Endothelial cell of umbilical vein (primary cell): ENCODE measurements at regions not wholly inside any gene's neighbourhood (a gene's known extent, or its start where the extent isn't known, plus 50 kb on each side); places are given as distances from the start of the nearest gene placed in this dataset.

ENCODE experiments used
- BruUV-seq: library from RNA; stranded (reverse); fragments of 400-500 nt; replicated peaks from 2 replicates; lab custom pipeline; 2021; lab: Mats Ljungman, UMichigan
- CTCF ChIA-PET: fragments of 300-600, 350-600 bp; sonication (Branson Sonifier 250); formaldehyde crosslinking; loops from one replicate; lab custom pipeline; 2021; ENCODE audit warnings: antibody characterized with exemption, inconsistent platforms; lab: Charles Lee
- POLR2A ChIA-PET: fragments of 300-600, 350-600 bp; sonication (Branson Sonifier 250); formaldehyde crosslinking; loops from one replicate; lab custom pipeline; 2021; ENCODE audit warnings: antibody characterized with exemption, inconsistent platforms; lab: Charles Lee
- DNase-seq: peaks from one replicate; pipeline ENCODE4 v3.0.0-alpha.2; 2011; ENCODE audit warnings: low read depth, low spot score
- FAIRE-seq: peaks from 2 replicates; lab custom pipeline; 2011; peaks lifted over from hg19 to GRCh38; lab: Jason Lieb, UNC
- H2AFZ ChIP-seq: 2 replicates; pipeline ENCODE4 v1.6.0; 2012; ENCODE audit warnings: low read depth, low read length, control low read depth, inconsistent platforms
- H3K27ac ChIP-seq: 2 replicates; pipeline ENCODE4 v1.5.1; 2011; ENCODE audit warnings: low read depth, mild to moderate bottlenecking, control low read depth, low read length, moderate library complexity; ENCODE audit not compliant: insufficient read depth
- H3K27me3 ChIP-seq, 2 experiments: 2 replicates each; pipeline versions ENCODE4 v1.6.0 to v1.6.1; 2011; ENCODE audit warnings: low read length in 2 of 2, mixed read lengths in 1 of 2; ENCODE audit not compliant: control insufficient read depth in 2 of 2, insufficient read depth in 2 of 2
- H3K36me3 ChIP-seq, 2 experiments: 2 replicates in 1 of 2; 3 replicates in 1 of 2; pipeline ENCODE4 v1.5.1; 2011; ENCODE audit warnings: low read length in 2 of 2, mild to moderate bottlenecking in 1 of 2, moderate library complexity in 1 of 2; ENCODE audit not compliant: control insufficient read depth in 2 of 2, insufficient read depth in 2 of 2; ENCODE audit errors: extremely low read depth in 1 of 2
- H3K4me1 ChIP-seq: 3 replicates; pipeline ENCODE4 v1.5.1; 2011; ENCODE audit warnings: mild to moderate bottlenecking, low read length; ENCODE audit not compliant: control insufficient read depth, insufficient read depth; ENCODE audit errors: extremely low read depth
- H3K4me2 ChIP-seq: 2 replicates; pipeline ENCODE4 v1.6.1; 2011; ENCODE audit warnings: low read length, control low read depth, mixed read lengths; ENCODE audit not compliant: insufficient read depth
- H3K4me3 ChIP-seq, 3 experiments: fragments of 200-600 bp in 1 of 3; sonication (generic), shearing (Covaris generic) in 1 of 3; replicated peaks in 1 of 3; 2 replicates each; pipeline ENCODE4 v1.5.1; 2011 to 2016; ENCODE audit warnings: control low read depth in 3 of 3, low read length in 3 of 3, mild to moderate bottlenecking in 2 of 3, inconsistent platforms in 1 of 3, low read depth in 1 of 3, moderate library complexity in 1 of 3; ENCODE audit not compliant: insufficient read depth in 1 of 3
- H3K79me2 ChIP-seq: 2 replicates; pipeline ENCODE4 v1.6.0; 2012; ENCODE audit warnings: low read length, inconsistent platforms; ENCODE audit not compliant: control insufficient read depth, insufficient read depth
- H3K9ac ChIP-seq: replicated peaks from 2 replicates; pipeline ENCODE3; 2011; ENCODE audit warnings: low read length, control low read depth; ENCODE audit not compliant: insufficient read depth; ENCODE audit errors: extremely low read depth
- H3K9me1 ChIP-seq: replicated peaks from 3 replicates; pipeline ENCODE4 v1.6.0; 2011; ENCODE audit warnings: mild to moderate bottlenecking, low read length; ENCODE audit not compliant: control insufficient read depth, insufficient read depth; ENCODE audit errors: extremely low read depth
- H3K9me3 ChIP-seq: replicated peaks from 2 replicates; pipeline ENCODE4 v1.5.1; 2012; ENCODE audit warnings: low read length, inconsistent platforms; ENCODE audit not compliant: control insufficient read depth, insufficient read depth
- H4K20me1 ChIP-seq: replicated peaks from 2 replicates; pipeline ENCODE3; 2011; ENCODE audit warnings: mild to moderate bottlenecking, low read length; ENCODE audit not compliant: control insufficient read depth, insufficient read depth; ENCODE audit errors: extremely low read depth
- EZH2 ChIP-seq: IDR thresholded peaks from 2 replicates; pipeline ENCODE4 v1.6.1; 2012; ENCODE audit warnings: borderline replicate concordance, low read depth, mild to moderate bottlenecking, moderate library complexity, low read length, inconsistent platforms; ENCODE audit not compliant: severe bottlenecking
- FOS ChIP-seq: IDR thresholded peaks from 2 replicates; pipeline ENCODE4 v1.6.1; 2011; ENCODE audit warnings: mild to moderate bottlenecking, low read length, moderate library complexity, borderline replicate concordance; ENCODE audit not compliant: insufficient read depth
- GATA2 ChIP-seq: IDR thresholded peaks from 2 replicates; pipeline ENCODE4 v1.7.0; 2011; ENCODE audit warnings: low read depth, mild to moderate bottlenecking, moderate library complexity, mixed read lengths, low read length; ENCODE audit not compliant: insufficient read length, insufficient read depth
- JUN ChIP-seq: IDR thresholded peaks from 2 replicates; pipeline ENCODE4 v1.6.1; 2011; ENCODE audit warnings: borderline replicate concordance, low read depth; ENCODE audit not compliant: insufficient read length, insufficient read depth
- MAX ChIP-seq: IDR thresholded peaks from 2 replicates; pipeline ENCODE4 v1.6.1; 2011; ENCODE audit not compliant: insufficient read depth, insufficient read length
- MYC ChIP-seq: IDR thresholded peaks from one replicate; pipeline ENCODE4 v1.6.1; 2011; ENCODE audit warnings: mild to moderate bottlenecking, low read depth, low read length
- POLR2A ChIP-seq: IDR thresholded peaks from 2 replicates; pipeline ENCODE4 v1.6.1; 2012; ENCODE audit warnings: low read depth, mild to moderate bottlenecking, control low read depth, low read length
- POLR2AphosphoS5 ChIP-seq: IDR thresholded peaks from 2 replicates; pipeline ENCODE4 v1.6.1; 2012; ENCODE audit warnings: low read depth, mild to moderate bottlenecking, control low read depth, low read length, moderate library complexity; ENCODE audit not compliant: insufficient read depth
- dilution Hi-C: fragments of 300-500 bp; cut with MboI; formaldehyde crosslinking; loops from one replicate; pipeline ENCODE4 v1.15.0; 2019; ENCODE audit warnings: low sequenced_read_pairs; ENCODE audit not compliant: extremely low pct_ligation_motif_present
- intact Hi-C: fragments of 100-400 bp; cut with micrococcal nuclease; formaldehyde crosslinking; loops from one replicate; pipeline ENCODE4 v1.10.0; 2022
- TF ChIP-seq, protein P1 (sequence below), 2 donors: IDR thresholded peaks; 1 replicate in 1 of 2; 2 replicates in 1 of 2; pipeline ENCODE4 v1.5.1; 2011; ENCODE audit warnings: low read length in 2 of 2, mild to moderate bottlenecking in 2 of 2, moderate library complexity in 2 of 2, control low read depth in 1 of 2, inconsistent platforms in 1 of 2, low read depth in 1 of 2; ENCODE audit not compliant: insufficient read depth in 1 of 2; ENCODE audit errors: extremely low read depth in 1 of 2

DNA sequence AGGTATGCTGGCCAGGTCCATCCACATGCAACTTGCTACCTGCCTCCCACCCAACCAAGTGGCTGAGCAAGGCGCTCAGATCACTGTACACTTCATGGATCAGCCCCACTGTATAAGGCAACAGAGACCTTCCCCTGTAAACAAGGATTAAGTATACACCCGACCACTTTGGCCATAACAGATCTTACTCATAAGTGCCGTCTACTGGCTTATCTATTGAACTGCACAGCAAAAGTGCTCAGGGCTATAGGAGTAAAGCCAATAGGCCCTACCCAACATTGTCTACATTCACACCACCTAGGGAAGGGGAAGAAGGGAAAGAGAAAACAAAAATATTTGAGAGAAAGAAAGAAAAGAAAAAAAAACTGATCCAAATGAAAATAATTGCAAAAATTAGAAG, 663.9 kb upstream of the LRRTM1 start:
- H4K20me1 ChIP-seq: no peaks in the 10 kb centered on the region
- H3K9ac ChIP-seq: no peak overlapping the region
- H3K4me1 ChIP-seq: no peaks in the 10 kb centered on the region
- dilution Hi-C loops: no loop called here
- ChIA-PET POLR2A (no interaction called here), CTCF (no interaction called here)
- no peaks in the 10 kb centered on the region for H3K36me3 ChIP-seq
- no TSS peak for BruUV-seq
- DNase-seq: no peak
- no peaks in the 10 kb centered on the region for H3K9me1 ChIP-seq
- no peaks in the 10 kb centered on the region for H3K79me2 ChIP-seq
- H2AFZ ChIP-seq: no peak overlapping the region
- no peaks in the 10 kb centered on the region for H3K27me3 ChIP-seq
- no peak overlapping the region for H3K4me2 ChIP-seq
- no peak for FAIRE-seq
- peaks cover 2% of the 10 kb centered on the region for H3K9me3 ChIP-seq
- intact Hi-C loops: no loop called here
- H3K27ac ChIP-seq: no peak overlapping the region
- H3K4me3 ChIP-seq: no peak overlapping the region
- TF ChIP-seq MAX (no peak), MYC (no peak), POLR2AphosphoS5 (no peak), FOS (no peak), POLR2A (no peak), EZH2 (no peak), JUN (no peak), GATA2 (no peak)
- TF ChIP-seq, protein P1, sequence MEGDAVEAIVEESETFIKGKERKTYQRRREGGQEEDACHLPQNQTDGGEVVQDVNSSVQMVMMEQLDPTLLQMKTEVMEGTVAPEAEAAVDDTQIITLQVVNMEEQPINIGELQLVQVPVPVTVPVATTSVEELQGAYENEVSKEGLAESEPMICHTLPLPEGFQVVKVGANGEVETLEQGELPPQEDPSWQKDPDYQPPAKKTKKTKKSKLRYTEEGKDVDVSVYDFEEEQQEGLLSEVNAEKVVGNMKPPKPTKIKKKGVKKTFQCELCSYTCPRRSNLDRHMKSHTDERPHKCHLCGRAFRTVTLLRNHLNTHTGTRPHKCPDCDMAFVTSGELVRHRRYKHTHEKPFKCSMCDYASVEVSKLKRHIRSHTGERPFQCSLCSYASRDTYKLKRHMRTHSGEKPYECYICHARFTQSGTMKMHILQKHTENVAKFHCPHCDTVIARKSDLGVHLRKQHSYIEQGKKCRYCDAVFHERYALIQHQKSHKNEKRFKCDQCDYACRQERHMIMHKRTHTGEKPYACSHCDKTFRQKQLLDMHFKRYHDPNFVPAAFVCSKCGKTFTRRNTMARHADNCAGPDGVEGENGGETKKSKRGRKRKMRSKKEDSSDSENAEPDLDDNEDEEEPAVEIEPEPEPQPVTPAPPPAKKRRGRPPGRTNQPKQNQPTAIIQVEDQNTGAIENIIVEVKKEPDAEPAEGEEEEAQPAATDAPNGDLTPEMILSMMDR (IDR thresholded peaks at IDR 0.05; ENCODE audit: extremely low read depth in 1 of 2, insufficient read depth in 1 of 2, low read depth in 1 of 2, low read length in 2 of 2): no peak
